Panc1 (cell line): ENCODE measurements at regions not wholly inside any gene's neighbourhood (a gene's known extent, or its start where the extent isn't known, plus 50 kb on each side); places are given as distances from the start of the nearest gene placed in this dataset.

ENCODE experiments used
- ATAC-seq: fragments of 200-7000 bp; cut with Tn5 transposase; 2 replicates; pipeline ENCODE4 v1.9.1; 2020; ENCODE audit warnings: mild to moderate bottlenecking, moderate library complexity
- BruUV-seq: library from RNA; stranded (reverse); fragments of 400-500 nt; replicated peaks from 2 replicates; lab custom pipeline; 2021; lab: Mats Ljungman, UMichigan
- CTCF ChIA-PET: fragments of 300-600 bp; sonication (Branson Sonifier 250); formaldehyde crosslinking; loops from one replicate; lab custom pipeline; 2022; ENCODE audit warnings: antibody characterized with exemption; lab: Charles Lee
- POLR2A ChIA-PET: fragments of 300-600 bp; sonication (Branson Sonifier 250); formaldehyde crosslinking; loops from one replicate; lab custom pipeline; 2022; ENCODE audit warnings: antibody characterized with exemption; lab: Charles Lee
- DNase-seq: peaks from one replicate; pipeline ENCODE4 v3.0.0-alpha.2; 2010; ENCODE audit warnings: low read depth, low spot score
- H3K27ac ChIP-seq: 2 replicates; pipeline ENCODE4 v1.5.1; 2011; ENCODE audit warnings: mild to moderate bottlenecking, low read length, inconsistent platforms
- H3K27me3 ChIP-seq: fragments of 200-500 bp; sonication (Bioruptor generic); 2 replicates; pipeline ENCODE4 v1.6.0; 2014; ENCODE audit warnings: low read length, inconsistent platforms; ENCODE audit not compliant: control insufficient read depth, insufficient read depth
- H3K36me3 ChIP-seq: fragments of 200-500 bp; sonication (Bioruptor generic); 2 replicates; pipeline ENCODE4 v1.5.1; 2014; ENCODE audit warnings: inconsistent platforms, mild to moderate bottlenecking, low read length, moderate library complexity; ENCODE audit not compliant: control insufficient read depth, insufficient read depth
- H3K4me1 ChIP-seq: 2 replicates; pipeline ENCODE4 v1.5.1; 2011; ENCODE audit warnings: inconsistent platforms, mild to moderate bottlenecking, low read length, moderate library complexity; ENCODE audit not compliant: control insufficient read depth, insufficient read depth
- H3K4me3 ChIP-seq, 2 experiments: 2 replicates each; pipeline ENCODE4 v1.5.1; 2011 to 2012; ENCODE audit warnings: low read depth in 2 of 2, low read length in 2 of 2, mild to moderate bottlenecking in 2 of 2, inconsistent platforms in 1 of 2, moderate library complexity in 1 of 2
- H3K9me3 ChIP-seq: fragments of 200-500 bp; sonication (Bioruptor generic); 2 replicates; pipeline ENCODE4 v1.5.1; 2014; ENCODE audit warnings: low read depth, mild to moderate bottlenecking, inconsistent platforms, low read length, moderate library complexity; ENCODE audit not compliant: control insufficient read depth, insufficient read depth
- CTCF ChIP-seq: fragments of 450-650 bp; IDR thresholded peaks from 2 replicates; pipeline ENCODE4 v1.5.1; 2017; ENCODE audit warnings: mild to moderate bottlenecking
- POLR2AphosphoS5 ChIP-seq: IDR thresholded peaks from 2 replicates; pipeline ENCODE4 v1.6.1; 2012; ENCODE audit warnings: mild to moderate bottlenecking, low read depth, low read length, moderate library complexity
- REST ChIP-seq, 2 experiments: IDR thresholded peaks; 2 replicates each; pipeline ENCODE4 v1.6.1; 2011 to 2012; ENCODE audit warnings: low read depth in 2 of 2, control low read depth in 1 of 2, low read length in 1 of 2, mild to moderate bottlenecking in 1 of 2, moderate library complexity in 1 of 2; ENCODE audit not compliant: insufficient read depth in 1 of 2
- SIN3A ChIP-seq: IDR thresholded peaks from 2 replicates; pipeline ENCODE4 v1.6.1; 2012; ENCODE audit warnings: low read depth, mild to moderate bottlenecking, low read length, moderate library complexity, borderline replicate concordance; ENCODE audit not compliant: insufficient read depth
- TCF7L2 ChIP-seq: IDR thresholded peaks from 2 replicates; pipeline ENCODE4 v1.6.1; 2011; ENCODE audit warnings: mild to moderate bottlenecking, low read depth, low read length, inconsistent platforms
- in situ Hi-C: cut with HindIII; loops from 2 replicates; pipeline ENCODE4 v1.10.0; 2016; ENCODE audit warnings: low sequenced_read_pairs, low pct_unique_long_range_greater_than_20kb
- intact Hi-C: fragments of 100-400 bp; cut with micrococcal nuclease; formaldehyde crosslinking; loops from one replicate; pipeline ENCODE4 v1.10.0; 2022; ENCODE audit not compliant: unreplicated experiment

GRCh38 chr4:131159261-131159660, 1989.8 kb upstream of the PCDH10 start:
- Histone ChIP-seq H3K27ac (no peak overlapping the region), H3K9me3 (no peaks in the 10 kb centered on the region), H3K36me3 (no peaks in the 10 kb centered on the region), H3K4me1 (no peaks in the 10 kb centered on the region), H3K27me3 (no peaks in the 10 kb centered on the region), H3K4me3 (no peak overlapping the region)
- no peak for TF ChIP-seq REST (IDR thresholded peaks at IDR 0.05; ENCODE audit: insufficient read depth in 1 of 2, low read depth in 2 of 2, low read length in 1 of 2)
- no peak for TF ChIP-seq CTCF
- TF ChIP-seq POLR2AphosphoS5 = no peak
- no peak for TF ChIP-seq SIN3A
- no peak for TF ChIP-seq TCF7L2
- no peak for ATAC-seq
- BruUV-seq = no TSS peak
- no peak for DNase-seq
- intact Hi-C loops (no loop called here), in situ Hi-C loops (no loop called here)
- ChIA-PET POLR2A (no interaction called here), CTCF (no interaction called here)

GRCh38 chr4:131192318-131192717, 1956.8 kb upstream of the PCDH10 start:
- Histone ChIP-seq H3K36me3 (no peaks in the 10 kb centered on the region), H3K9me3 (no peaks in the 10 kb centered on the region), H3K4me3 (no peak overlapping the region), H3K4me1 (no peaks in the 10 kb centered on the region), H3K27ac (no peak overlapping the region), H3K27me3 (no peaks in the 10 kb centered on the region)
- POLR2A ChIA-PET = no interaction called here
- TF ChIP-seq SIN3A = no peak
- DNase-seq (no peak), ATAC-seq (no peak)
- intact Hi-C loops (no loop called here), in situ Hi-C loops (no loop called here)
- no TSS peak for BruUV-seq
- CTCF ChIA-PET = no interaction called here

GRCh38 chr4:131207589-131207988, 1941.5 kb upstream of the PCDH10 start:
- H3K27me3 ChIP-seq = no peaks in the 10 kb centered on the region
- H3K4me1 ChIP-seq = no peaks in the 10 kb centered on the region
- no peaks in the 10 kb centered on the region for H3K36me3 ChIP-seq
- BruUV-seq = no TSS peak
- intact Hi-C loops (no loop called here), in situ Hi-C loops (no loop called here)
- ChIA-PET CTCF (no interaction called here), POLR2A (no interaction called here)
- ATAC-seq = no peak
- no peaks in the 10 kb centered on the region for H3K9me3 ChIP-seq
- no peak for TF ChIP-seq SIN3A
- TF ChIP-seq TCF7L2 = no peak
- no peak for DNase-seq
- no peak overlapping the region for H3K4me3 ChIP-seq
- no peak overlapping the region for H3K27ac ChIP-seq
